Trophoblast cell (in vitro differentiated cells and primary cell): ENCODE measurements at regions not wholly inside any gene's neighbourhood (a gene's known extent, or its start where the extent isn't known, plus 50 kb on each side); places are given as distances from the start of the nearest gene placed in this dataset.

Experiments used
- DNase-seq, 2 donors: peaks; one replicate each; pipeline ENCODE4 v3.0.0-alpha.2; 2016
- H2AFZ ChIP-seq: 2 replicates; pipeline ENCODE4 v1.6.1; 2013; ENCODE audit warnings: low read length, moderate library complexity, mild to moderate bottlenecking; ENCODE audit not compliant: insufficient read depth, poor library complexity
- H2AK5ac ChIP-seq: 2 replicates; pipeline ENCODE4 v1.6.1; 2013; ENCODE audit warnings: mild to moderate bottlenecking, low read length
- H2BK120ac ChIP-seq: 2 replicates; pipeline ENCODE4 v1.6.1; 2013; ENCODE audit warnings: low read length, mild to moderate bottlenecking, moderate library complexity; ENCODE audit not compliant: insufficient read depth, poor library complexity
- H2BK12ac ChIP-seq: 2 replicates; pipeline ENCODE4 v1.6.1; 2013; ENCODE audit warnings: mild to moderate bottlenecking, low read length, moderate library complexity
- H2BK5ac ChIP-seq: 2 replicates; pipeline ENCODE4 v1.6.1; 2013; ENCODE audit warnings: low read length, low read depth, moderate library complexity, mild to moderate bottlenecking; ENCODE audit not compliant: poor library complexity
- H3K14ac ChIP-seq: 2 replicates; pipeline ENCODE4 v1.6.1; 2013; ENCODE audit warnings: mild to moderate bottlenecking, low read length
- H3K18ac ChIP-seq: 2 replicates; pipeline ENCODE4 v1.6.1; 2013; ENCODE audit warnings: mild to moderate bottlenecking, low read length
- H3K23ac ChIP-seq: 2 replicates; pipeline ENCODE4 v1.6.1; 2013; ENCODE audit warnings: low read length
- H3K27ac ChIP-seq: 2 replicates; pipeline ENCODE4 v1.5.1; 2013; ENCODE audit warnings: low read depth, mild to moderate bottlenecking, inconsistent platforms, low read length, moderate library complexity
- H3K27me3 ChIP-seq: 2 replicates; pipeline ENCODE4 v1.6.1; 2013; ENCODE audit warnings: inconsistent platforms, mild to moderate bottlenecking, low read length, moderate library complexity; ENCODE audit not compliant: insufficient read depth
- H3K36me3 ChIP-seq, 2 experiments: 1 replicate in 1 of 2; 2 replicates in 1 of 2; pipeline ENCODE4 v1.6.1; 2013; ENCODE audit warnings: low read length in 2 of 2, mild to moderate bottlenecking in 2 of 2, moderate library complexity in 1 of 2; ENCODE audit not compliant: insufficient read depth in 2 of 2, control insufficient read depth in 1 of 2
- H3K4ac ChIP-seq: 2 replicates; pipeline ENCODE4 v1.6.1; 2013; ENCODE audit warnings: low read depth, mild to moderate bottlenecking, low read length, moderate library complexity
- H3K4me1 ChIP-seq, 2 experiments: 1 replicate in 1 of 2; 2 replicates in 1 of 2; pipeline ENCODE4 v1.6.1; 2013; ENCODE audit warnings: low read length in 2 of 2, mild to moderate bottlenecking in 2 of 2, moderate library complexity in 1 of 2; ENCODE audit not compliant: insufficient read depth in 2 of 2, control insufficient read depth in 1 of 2
- H3K4me2 ChIP-seq: 2 replicates; pipeline ENCODE4 v1.6.1; 2013; ENCODE audit warnings: inconsistent platforms, mild to moderate bottlenecking, low read length, moderate library complexity
- H3K4me3 ChIP-seq: 2 replicates; pipeline ENCODE4 v1.5.1; 2013; ENCODE audit warnings: mild to moderate bottlenecking, low read depth, low read length, inconsistent platforms
- H3K79me1 ChIP-seq: one replicate; pipeline ENCODE4 v1.6.1; 2013; ENCODE audit warnings: low read length
- H3K79me2 ChIP-seq: 2 replicates; pipeline ENCODE4 v1.6.1; 2013; ENCODE audit warnings: low read length, mild to moderate bottlenecking; ENCODE audit not compliant: control insufficient read depth, insufficient read depth, poor library complexity
- H3K9ac ChIP-seq: 2 replicates; pipeline ENCODE4 v1.6.1; 2013; ENCODE audit warnings: mild to moderate bottlenecking, low read length
- H3K9me3 ChIP-seq: 2 replicates; pipeline ENCODE4 v1.6.1; 2013; ENCODE audit warnings: low read depth, mild to moderate bottlenecking, control low read depth, inconsistent platforms, low read length; ENCODE audit not compliant: insufficient read depth
- H4K12ac ChIP-seq: 2 replicates; pipeline ENCODE4 v1.6.1; 2013; ENCODE audit warnings: low read depth, mild to moderate bottlenecking, low read length, moderate library complexity
- H4K8ac ChIP-seq: 2 replicates; pipeline ENCODE4 v1.6.1; 2013; ENCODE audit warnings: low read depth, mild to moderate bottlenecking, low read length, moderate library complexity
- H4K91ac ChIP-seq: one replicate; pipeline ENCODE4 v1.6.1; 2013; ENCODE audit warnings: low read depth, mild to moderate bottlenecking, low read length, moderate library complexity
- WGBS: extraction: QIAGEN DNeasy Blood & Tissue Kit; methylation state at CpG from one replicate; pipeline ENCODE4 v1.1.7; 2013; ENCODE audit warnings: missing lambda C conversion rate; ENCODE audit not compliant: insufficient read length, insufficient coverage; ENCODE audit errors: extremely low coverage; 5-methylcytosine and 5-hydroxymethylcytosine counted together

DNA sequence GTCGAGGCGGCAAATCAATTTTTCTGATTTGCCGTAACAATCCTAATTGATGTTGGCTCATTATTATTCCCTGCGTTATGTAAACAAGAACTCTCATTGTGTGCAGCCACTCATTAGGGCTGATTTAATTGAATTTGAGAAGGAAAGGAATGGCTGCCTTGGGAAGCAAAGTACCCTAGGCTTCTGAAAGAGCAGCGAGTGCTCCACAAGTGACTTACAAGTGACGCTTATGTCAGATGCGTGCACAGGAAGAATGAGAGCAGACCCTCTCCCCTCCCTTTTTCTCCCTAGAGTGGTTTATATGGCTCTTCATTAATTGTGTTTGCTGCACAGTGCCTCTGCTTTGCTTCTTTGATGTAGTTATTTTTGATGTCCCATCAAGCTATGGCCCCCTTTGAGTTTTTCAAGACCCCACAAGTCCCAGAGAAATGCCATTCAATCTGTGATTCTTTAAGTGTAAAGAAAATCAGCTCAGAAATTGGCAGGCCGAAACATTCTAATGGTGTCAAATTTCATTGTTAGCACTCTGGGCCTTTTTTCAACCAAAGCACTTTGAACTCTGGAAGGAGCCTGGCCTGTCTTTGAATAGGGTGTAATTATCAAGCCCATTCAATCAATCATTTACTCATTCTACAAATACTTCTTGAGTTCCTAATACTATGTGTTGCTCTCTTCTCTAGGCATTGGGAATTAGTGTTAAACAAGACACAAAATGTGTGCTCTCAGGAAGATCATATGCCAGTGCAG is 86.8 kb upstream of the VAV3 start:
- H3K36me3 ChIP-seq = no peaks in the 10 kb centered on the region
- H3K79me2 ChIP-seq = no peaks in the 10 kb centered on the region
- no peak overlapping the region for H3K23ac ChIP-seq
- H2BK120ac ChIP-seq = no peak overlapping the region
- H4K12ac ChIP-seq = no peak overlapping the region
- no peak for DNase-seq
- H3K4me3 ChIP-seq = no peak overlapping the region
- no peak overlapping the region for H2AK5ac ChIP-seq
- no peak overlapping the region for H3K14ac ChIP-seq
- peaks cover 2% of the 10 kb centered on the region for H3K79me1 ChIP-seq
- no peak overlapping the region for H4K91ac ChIP-seq
- H2AFZ ChIP-seq = no peak overlapping the region
- H3K4me2 ChIP-seq = peak overlapping the region; percentile 18
- no peaks in the 10 kb centered on the region for H3K9me3 ChIP-seq
- no peak overlapping the region for H2BK5ac ChIP-seq
- no peak overlapping the region for H4K8ac ChIP-seq
- no peak overlapping the region for H3K4ac ChIP-seq
- no peaks in the 10 kb centered on the region for H3K27me3 ChIP-seq
- no peak overlapping the region for H3K18ac ChIP-seq
- no CpG with 5 or more reads among the region's 8 CpGs for WGBS
- no peak overlapping the region for H2BK12ac ChIP-seq
- peaks cover 0 to 5% of the 10 kb centered on the region in 2 experiments for H3K4me1 ChIP-seq
- no peak overlapping the region for H3K9ac ChIP-seq
- H3K27ac ChIP-seq = no peak overlapping the region

DNA sequence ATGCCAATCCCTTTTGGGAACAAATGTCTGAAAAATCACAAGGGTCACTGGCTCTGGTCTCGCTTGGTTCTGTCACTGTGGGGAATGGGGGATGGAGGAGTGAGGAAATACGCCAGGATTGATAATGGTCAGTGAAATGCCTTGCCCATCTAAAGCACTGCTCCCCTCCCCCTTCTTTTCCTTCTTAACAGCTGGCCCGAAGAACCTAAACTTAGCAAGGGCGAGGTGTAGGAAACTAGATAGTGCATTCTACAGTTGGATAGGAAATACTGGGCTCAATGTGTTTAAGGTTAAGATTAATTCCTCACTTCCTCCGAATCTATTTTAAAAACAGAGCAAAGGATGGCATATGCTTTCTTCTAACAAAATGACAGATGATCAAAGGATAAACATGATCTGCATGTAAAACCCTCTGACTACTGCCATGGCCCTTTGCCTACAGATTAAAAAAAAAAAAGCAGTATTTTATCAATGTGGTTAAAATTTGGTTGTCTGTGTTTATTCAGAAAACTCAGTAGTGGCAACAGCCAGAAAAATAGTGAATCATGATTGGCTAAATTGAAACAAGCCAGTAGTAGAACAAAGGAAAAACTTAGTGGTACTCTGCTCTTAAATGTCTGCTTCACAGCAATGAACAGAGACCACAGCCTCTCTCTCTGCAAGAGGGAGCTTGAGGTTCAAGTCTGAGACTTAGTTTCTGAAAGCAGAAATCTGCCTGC is 86.1 kb upstream of the VAV3 start:
- Histone ChIP-seq H3K9ac (no peak overlapping the region), H4K12ac (no peak overlapping the region), H2BK5ac (no peak overlapping the region), H2BK12ac (no peak overlapping the region), H3K4me2 (no peak overlapping the region), H3K14ac (no peak overlapping the region), H3K27ac (no peak overlapping the region), H3K36me3 (no peaks in the 10 kb centered on the region), H2AK5ac (no peak overlapping the region), H3K23ac (no peak overlapping the region), H3K18ac (no peak overlapping the region), H2BK120ac (no peak overlapping the region), H4K91ac (no peak overlapping the region), H3K4me1 (peaks cover 0 to 7% of the 10 kb centered on the region in 2 experiments), H3K9me3 (no peaks in the 10 kb centered on the region), H3K4ac (no peak overlapping the region), H3K79me2 (no peaks in the 10 kb centered on the region), H2AFZ (no peak overlapping the region), H3K79me1 (peaks cover 3% of the 10 kb centered on the region), H4K8ac (no peak overlapping the region), H3K4me3 (no peak overlapping the region), H3K27me3 (no peaks in the 10 kb centered on the region)
- no CpG with 5 or more reads among the region's 5 CpGs for WGBS
- no peak for DNase-seq

GRCh38 chr1:108050158-108050557 is 85.2 kb upstream of the VAV3 start:
- Histone ChIP-seq H3K4me1 (peaks cover 4 to 16% of the 10 kb centered on the region in 2 experiments), H2AFZ (no peak overlapping the region), H3K4ac (no peak overlapping the region), H2AK5ac (no peak overlapping the region), H3K79me2 (no peaks in the 10 kb centered on the region), H3K9ac (no peak overlapping the region), H3K14ac (no peak overlapping the region), H3K27ac (no peak overlapping the region), H3K36me3 (no peaks in the 10 kb centered on the region), H4K12ac (no peak overlapping the region), H2BK120ac (no peak overlapping the region), H3K18ac (no peak overlapping the region), H3K27me3 (no peaks in the 10 kb centered on the region), H4K91ac (no peak overlapping the region), H2BK5ac (no peak overlapping the region), H3K23ac (no peak overlapping the region), H2BK12ac (no peak overlapping the region), H3K4me3 (no peak overlapping the region), H3K79me1 (peaks cover 3% of the 10 kb centered on the region), H3K4me2 (no peak overlapping the region), H3K9me3 (no peaks in the 10 kb centered on the region), H4K8ac (no peak overlapping the region)
- no peak for DNase-seq
- no CpG with 5 or more reads among the region's 5 CpGs for WGBS

DNA sequence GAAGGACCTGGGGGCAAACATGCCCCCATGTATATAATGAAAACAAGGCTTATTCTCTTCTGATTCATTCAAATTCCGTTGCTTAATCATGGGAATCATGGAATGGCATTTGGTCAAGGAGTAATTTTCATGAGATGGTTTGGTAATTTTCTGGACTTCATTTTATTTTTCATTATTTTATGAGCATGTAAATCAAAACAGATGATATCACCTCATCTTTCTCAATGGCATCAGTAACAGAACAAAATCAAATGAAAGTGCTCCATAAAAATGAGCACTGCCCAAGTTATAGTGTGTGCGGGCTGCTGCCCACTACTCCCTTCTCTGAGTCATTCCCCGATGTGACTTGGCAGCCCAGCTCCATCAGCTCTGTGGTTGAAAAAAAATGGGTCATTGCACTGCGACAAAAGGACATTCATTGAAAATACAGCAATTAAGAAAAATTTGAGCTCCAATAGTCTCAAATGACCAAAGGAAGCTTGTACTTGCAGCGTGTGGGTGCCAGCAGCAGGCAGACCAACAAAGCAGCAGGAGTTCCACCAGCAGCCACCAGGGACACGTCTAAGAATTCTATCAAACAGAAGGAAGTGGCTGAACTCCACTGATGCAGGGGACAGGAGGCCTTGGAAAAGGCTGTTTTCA is 84.3 kb upstream of the VAV3 start:
- WGBS = no CpG with 5 or more reads among the region's 6 CpGs
- Histone ChIP-seq H3K4me2 (no peak overlapping the region), H3K23ac (no peak overlapping the region), H3K36me3 (no peaks in the 10 kb centered on the region), H2AFZ (no peak overlapping the region), H2BK120ac (no peak overlapping the region), H3K9me3 (no peaks in the 10 kb centered on the region), H3K27me3 (no peaks in the 10 kb centered on the region), H3K79me1 (peaks cover 3% of the 10 kb centered on the region), H3K27ac (no peak overlapping the region), H3K4ac (no peak overlapping the region), H4K91ac (no peak overlapping the region), H3K4me1 (peaks cover 4 to 16% of the 10 kb centered on the region in 2 experiments), H4K12ac (no peak overlapping the region), H2BK12ac (no peak overlapping the region), H2AK5ac (no peak overlapping the region), H4K8ac (no peak overlapping the region), H3K14ac (no peak overlapping the region), H3K4me3 (no peak overlapping the region), H3K9ac (no peak overlapping the region), H3K18ac (no peak overlapping the region), H2BK5ac (no peak overlapping the region), H3K79me2 (no peaks in the 10 kb centered on the region)
- DNase-seq = peak; percentile 71 to 86
